ENCODE measurements at regions not wholly inside any gene's neighbourhood (a gene's known extent, or its start where the extent isn't known, plus 50 kb on each side); places are given as distances from the start of the nearest gene placed in this dataset.

- Mint-ChIP-seq H3K9me3 (no peaks in the 10 kb centered on the region), H3K4me3 (no peak overlapping the region), H3K27ac (no peak overlapping the region), H3K27me3 (ENCODE audit: low read depth in 3 of 3) (peaks cover 2 to 3% (median 3%) of the 10 kb centered on the region in 3 donors), H3K36me3 (no peaks in the 10 kb centered on the region), H3K4me1 (peaks cover 5 to 6% of the 10 kb centered on the region in 2 donors)
- no peak for DNase-seq
Measured at GRCh38 chr2:6783238-6783614, 82.5 kb downstream of the CMPK2 start.

DNA sequence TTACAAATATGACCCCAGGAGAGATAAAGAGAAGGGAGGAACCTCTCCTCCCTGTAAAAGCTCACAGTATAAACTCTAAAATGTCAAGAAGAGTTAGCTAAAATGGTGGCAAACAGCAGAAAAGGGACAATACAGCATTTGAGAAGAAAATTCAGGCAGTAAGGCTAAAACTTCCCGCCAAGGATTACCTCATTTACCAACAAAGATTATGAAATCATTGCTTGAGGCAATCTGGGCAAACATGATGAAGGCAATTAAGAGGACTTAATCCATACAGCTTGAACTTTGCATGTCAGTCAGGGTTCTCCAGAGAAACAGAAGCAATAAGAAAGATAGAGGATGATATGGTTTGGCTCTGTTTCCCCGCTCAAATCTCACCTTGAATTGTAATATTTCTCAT lies 81.4 kb downstream of the CMPK2 start:
- H3K27ac Mint-ChIP-seq, result no peak overlapping the region
- H3K27me3 Mint-ChIP-seq (ENCODE audit: low read depth in 3 of 3), result peaks cover 3% of the 10 kb centered on the region in 3 donors
- H3K9me3 Mint-ChIP-seq, result no peaks in the 10 kb centered on the region
- no peak for DNase-seq
- H3K36me3 Mint-ChIP-seq, result no peaks in the 10 kb centered on the region
- no peak overlapping the region for H3K4me3 Mint-ChIP-seq
- peaks cover 5 to 6% of the 10 kb centered on the region in 2 donors for H3K4me1 Mint-ChIP-seq

DNA sequence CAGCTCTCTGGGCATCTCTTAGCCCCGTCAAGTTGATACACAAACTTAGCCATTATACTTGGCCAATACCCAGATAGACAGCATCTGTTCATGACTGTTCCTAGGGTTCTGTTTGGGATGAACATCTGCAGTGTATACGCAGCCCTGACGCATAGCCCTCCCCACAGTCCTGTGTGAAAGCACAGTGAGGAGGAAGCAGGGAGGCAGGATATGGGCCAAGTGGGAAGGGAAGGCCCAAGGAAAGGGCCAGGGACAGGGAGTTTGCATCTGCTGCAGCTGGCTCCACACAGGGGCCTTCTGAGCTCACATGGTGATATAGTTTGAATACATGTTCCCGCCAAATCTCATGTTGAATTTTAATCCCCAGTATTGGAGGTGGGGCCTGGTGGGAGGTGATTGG lies 80.2 kb downstream of the CMPK2 start:
- Mint-ChIP-seq H3K27me3 (ENCODE audit: low read depth in 3 of 3) (peaks cover 3% of the 10 kb centered on the region in 3 donors), H3K27ac (no peak overlapping the region), H3K4me3 (no peak overlapping the region), H3K4me1 (peaks cover 5 to 6% of the 10 kb centered on the region in 2 donors), H3K9me3 (no peaks in the 10 kb centered on the region), H3K36me3 (no peaks in the 10 kb centered on the region)
- no peak for DNase-seq

DNA sequence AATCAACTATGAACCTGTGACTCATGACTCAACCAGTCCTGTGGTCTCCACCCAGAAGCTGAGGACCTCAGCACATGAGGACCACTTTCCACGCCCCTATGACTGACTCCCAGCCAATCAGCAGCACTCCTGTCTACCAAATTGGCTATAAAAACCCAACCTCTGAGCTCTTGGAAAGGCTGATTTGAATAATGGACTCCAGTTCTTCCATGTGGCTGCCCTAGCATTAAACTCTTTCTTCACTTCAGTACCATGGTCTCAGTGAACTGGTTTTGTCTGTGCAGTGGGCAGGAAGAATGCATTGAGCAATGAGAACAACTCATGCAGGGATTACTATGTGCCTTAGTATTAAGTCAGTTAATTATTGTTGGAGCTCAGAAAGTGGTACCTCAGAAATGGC lies 78.3 kb downstream of the CMPK2 start:
- H3K4me3 Mint-ChIP-seq, result no peak overlapping the region
- no peaks in the 10 kb centered on the region for H3K4me1 Mint-ChIP-seq
- peaks cover 3 to 5% (median 5%) of the 10 kb centered on the region in 3 donors for H3K27me3 Mint-ChIP-seq (ENCODE audit: low read depth in 3 of 3)
- H3K27ac Mint-ChIP-seq, result no peak overlapping the region
- H3K36me3 Mint-ChIP-seq, result no peaks in the 10 kb centered on the region
- DNase-seq, result no peak
- no peaks in the 10 kb centered on the region for H3K9me3 Mint-ChIP-seq

- Mint-ChIP-seq H3K4me3 (no peak overlapping the region), H3K4me1 (no peaks in the 10 kb centered on the region), H3K27ac (no peak overlapping the region), H3K36me3 (no peaks in the 10 kb centered on the region), H3K27me3 (ENCODE audit: low read depth in 3 of 3) (peaks cover 2 to 5% (median 3%) of the 10 kb centered on the region in 3 donors), H3K9me3 (no peaks in the 10 kb centered on the region)
- no peak for DNase-seq
Measured at GRCh38 chr2:6788614-6789013, 77.1 kb downstream of the CMPK2 start.

DNA sequence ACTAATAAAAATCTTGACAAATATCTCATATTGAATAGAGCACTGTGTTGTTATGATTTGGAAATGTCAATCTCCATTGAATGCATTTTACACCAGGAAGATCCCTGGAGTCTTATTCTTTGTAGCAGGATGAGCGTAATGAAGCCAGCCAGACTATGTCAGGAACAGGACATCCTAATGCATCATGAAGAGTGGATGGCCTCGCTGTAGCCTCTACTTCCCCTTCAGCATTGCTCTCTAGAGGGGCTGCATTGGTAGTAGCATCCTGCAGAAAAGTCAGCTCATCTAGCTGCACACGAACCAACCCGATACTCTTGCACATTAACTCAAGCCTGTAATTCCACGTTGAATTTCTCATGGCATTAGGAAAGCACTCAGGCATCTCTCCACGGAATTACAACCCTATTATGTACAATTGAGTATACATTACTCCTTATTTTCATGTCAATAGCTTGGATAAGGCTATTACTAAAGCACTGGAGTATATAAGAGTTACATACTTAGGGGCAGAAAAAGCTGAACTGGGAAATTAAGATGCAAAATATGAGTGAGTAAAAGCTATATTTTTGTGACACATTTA lies 76.1 kb downstream of the CMPK2 start:
- no peak for DNase-seq
- Mint-ChIP-seq H3K36me3 (no peaks in the 10 kb centered on the region), H3K27me3 (ENCODE audit: low read depth in 3 of 3) (peaks cover 3 to 5% (median 5%) of the 10 kb centered on the region in 3 donors), H3K27ac (no peak overlapping the region), H3K4me3 (no peak overlapping the region), H3K9me3 (no peaks in the 10 kb centered on the region), H3K4me1 (no peaks in the 10 kb centered on the region)

DNA sequence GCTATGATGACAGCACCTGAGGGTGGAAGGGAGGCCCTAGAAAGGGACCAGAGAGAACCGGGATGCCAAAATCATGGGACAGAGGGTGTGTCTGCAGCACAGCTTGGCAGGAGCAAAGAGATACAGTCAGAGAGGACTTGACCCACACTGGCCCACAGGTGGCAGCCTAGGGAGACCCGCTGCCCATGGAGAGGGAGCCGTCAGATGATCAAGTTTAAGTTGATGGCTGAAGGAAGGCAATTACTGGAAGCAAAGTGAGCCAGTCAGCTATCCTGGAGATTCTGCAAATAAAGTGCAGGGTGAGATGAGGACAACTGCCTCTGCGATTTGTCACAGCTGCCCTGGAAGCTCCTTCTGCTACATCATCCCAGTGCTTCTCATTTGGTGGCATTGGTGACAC lies 74.0 kb downstream of the CMPK2 start:
- Mint-ChIP-seq H3K27me3 (ENCODE audit: low read depth in 3 of 3) (peaks cover 1 to 5% (median 2%) of the 10 kb centered on the region in 3 donors), H3K27ac (no peak overlapping the region), H3K9me3 (no peaks in the 10 kb centered on the region), H3K36me3 (no peaks in the 10 kb centered on the region), H3K4me1 (no peaks in the 10 kb centered on the region), H3K4me3 (no peak overlapping the region)
- DNase-seq, result no peak

GRCh38 chr2:6792883-6793282 lies 72.8 kb downstream of the CMPK2 start:
- no peak for DNase-seq
- H3K27me3 Mint-ChIP-seq (ENCODE audit: low read depth in 3 of 3), result peaks cover 1 to 5% (median 2%) of the 10 kb centered on the region in 3 donors
- no peak overlapping the region for H3K4me3 Mint-ChIP-seq
- no peaks in the 10 kb centered on the region for H3K9me3 Mint-ChIP-seq
- H3K27ac Mint-ChIP-seq, result no peak overlapping the region
- H3K4me1 Mint-ChIP-seq, result no peaks in the 10 kb centered on the region
- H3K36me3 Mint-ChIP-seq, result no peaks in the 10 kb centered on the region

- H3K36me3 Mint-ChIP-seq, result no peaks in the 10 kb centered on the region
- H3K9me3 Mint-ChIP-seq, result no peaks in the 10 kb centered on the region
- H3K4me1 Mint-ChIP-seq, result no peaks in the 10 kb centered on the region
- no peak overlapping the region for H3K4me3 Mint-ChIP-seq
- H3K27me3 Mint-ChIP-seq (ENCODE audit: low read depth in 3 of 3), result peaks cover 1 to 5% (median 2%) of the 10 kb centered on the region in 3 donors
- no peak overlapping the region for H3K27ac Mint-ChIP-seq
- DNase-seq, result no peak
Measured at GRCh38 chr2:6793371-6793770, 72.3 kb downstream of the CMPK2 start.

DNA sequence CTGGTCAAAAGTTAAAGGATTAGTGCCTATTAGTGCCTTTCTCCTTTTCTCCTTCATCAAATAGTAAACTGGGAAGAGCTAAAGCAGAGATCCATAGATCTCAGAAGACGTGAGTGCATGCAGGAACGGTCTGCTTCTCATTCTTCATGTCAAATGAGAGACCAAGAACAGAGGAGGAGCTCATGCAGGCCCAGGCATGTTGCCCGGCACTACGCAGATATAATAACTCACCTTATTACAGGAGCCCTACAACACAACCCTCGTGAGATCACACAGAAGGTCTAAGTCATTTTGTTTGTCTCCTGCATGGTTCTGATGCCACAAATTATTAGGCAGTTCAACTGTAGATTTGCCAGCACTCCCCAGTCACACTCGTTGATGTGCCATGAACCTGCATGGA lies 71.8 kb downstream of the CMPK2 start:
- H3K27me3 Mint-ChIP-seq (ENCODE audit: low read depth in 3 of 3), result peaks cover 0 to 5% (median 2%) of the 10 kb centered on the region in 3 donors
- no peaks in the 10 kb centered on the region for H3K9me3 Mint-ChIP-seq
- no peaks in the 10 kb centered on the region for H3K4me1 Mint-ChIP-seq
- no peak overlapping the region for H3K4me3 Mint-ChIP-seq
- H3K27ac Mint-ChIP-seq, result no peak overlapping the region
- no peaks in the 10 kb centered on the region for H3K36me3 Mint-ChIP-seq
- DNase-seq, result no peak

DNA sequence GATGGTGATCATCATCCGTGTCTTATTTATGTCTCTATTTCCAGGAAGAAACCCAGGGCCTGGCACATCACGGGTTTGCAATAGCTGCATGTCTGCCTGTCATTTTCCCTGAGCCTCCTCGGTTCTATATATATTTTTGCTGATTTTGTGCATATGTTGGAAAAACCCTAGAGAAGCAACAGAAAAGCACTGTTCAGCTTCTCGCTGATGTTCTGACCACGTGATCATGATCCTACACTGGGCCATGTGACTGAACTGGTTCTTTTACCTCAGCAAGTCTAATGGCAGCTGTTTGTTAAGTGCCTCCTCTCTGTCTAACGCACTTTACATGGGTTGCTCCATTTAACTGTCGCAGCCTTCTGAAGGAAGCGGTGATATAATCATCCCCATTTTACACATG lies 71.3 kb downstream of the CMPK2 start:
- Mint-ChIP-seq H3K27me3 (ENCODE audit: low read depth in 3 of 3) (peaks cover 0 to 5% (median 2%) of the 10 kb centered on the region in 3 donors), H3K4me1 (no peaks in the 10 kb centered on the region), H3K9me3 (no peaks in the 10 kb centered on the region), H3K4me3 (no peak overlapping the region), H3K27ac (no peak overlapping the region), H3K36me3 (no peaks in the 10 kb centered on the region)
- DNase-seq, result no peak
